HepG2 (cell line): ENCODE measurements at regions not wholly inside any gene's neighbourhood (a gene's known extent, or its start where the extent isn't known, plus 50 kb on each side); places are given as distances from the start of the nearest gene placed in this dataset.
A peak's percentile ranks its signal among the peaks of the same experiment; 100 is the strongest.

Experiments
- ATAC-seq: fragments of 200-7000 bp; cut with Tn5 transposase; 3 replicates; pipeline ENCODE4 v1.9.1; 2020; ENCODE audit warnings: mild to moderate bottlenecking, moderate library complexity
- BruUV-seq: library from RNA; stranded (reverse); fragments of 400-500 nt; replicated peaks from 2 replicates; lab custom pipeline; 2021; lab: Mats Ljungman, UMichigan
- CTCF ChIA-PET: fragments of 300-600 bp; formaldehyde crosslinking; extraction: SDS; loops from one replicate; lab custom pipeline; 2021; ENCODE audit warnings: low total read pairs, inconsistent platforms, low intra/inter-chr PET ratio; lab: Yijun Ruan, JAX
- POLR2A ChIA-PET: fragments of 350-600 bp; sonication (Branson Sonifier 250); formaldehyde crosslinking; loops from one replicate; lab custom pipeline; 2020; ENCODE audit warnings: antibody characterized with exemption, inconsistent platforms; lab: Yijun Ruan, JAX
- DNase-seq: peaks from one replicate; pipeline ENCODE4 v3.0.0-alpha.2; 2015; ENCODE audit warnings: low spot score
- FAIRE-seq: peaks from 3 replicates; lab custom pipeline; 2011; peaks lifted over from hg19 to GRCh38; lab: Jason Lieb, UNC
- H2AFZ ChIP-seq: one replicate; pipeline ENCODE4 v1.6.1; 2011; ENCODE audit warnings: low read length, inconsistent platforms
- H3K27ac ChIP-seq: fragments of 300-600 bp; 3 replicates; pipeline ENCODE4 v1.8.0; 2011; ENCODE audit warnings: mixed run types, mild to moderate bottlenecking, mixed read lengths, low read length, inconsistent platforms; ENCODE audit not compliant: insufficient read depth; ENCODE audit errors: extremely low read length
- H3K27me3 ChIP-seq, 2 experiments: fragments of 200-600 bp in 1 of 2; 2 replicates in 1 of 2; 3 replicates in 1 of 2; pipeline versions ENCODE4 v1.6.0 to v1.8.0; 2011; ENCODE audit warnings: low read length in 2 of 2, mild to moderate bottlenecking in 2 of 2, moderate library complexity in 2 of 2, inconsistent platforms in 1 of 2; ENCODE audit not compliant: insufficient read depth in 2 of 2, control insufficient read depth in 1 of 2
- H3K36me3 ChIP-seq, 2 experiments: fragments of 200-600 bp in 1 of 2; replicated peaks in 1 of 2; 2 replicates in 1 of 2; 3 replicates in 1 of 2; pipeline versions ENCODE4 v1.5.1 to v1.8.0; 2011; ENCODE audit warnings: low read length in 2 of 2, inconsistent platforms in 1 of 2; ENCODE audit not compliant: insufficient read depth in 2 of 2, control insufficient read depth in 1 of 2
- H3K4me1 ChIP-seq: 2 replicates; pipeline ENCODE4 v1.5.1; 2012; ENCODE audit warnings: low read length, inconsistent platforms; ENCODE audit not compliant: insufficient read depth
- H3K4me2 ChIP-seq: 2 replicates; pipeline ENCODE4 v1.6.0; 2011; ENCODE audit warnings: low read depth, low read length, inconsistent platforms
- H3K4me3 ChIP-seq, 3 experiments: fragments of 200-600 bp in 1 of 3; sonication (generic), shearing (Covaris generic) in 1 of 3; replicated peaks in 1 of 3; 2 replicates each; pipeline ENCODE4 v1.5.1; 2011 to 2016; ENCODE audit warnings: low read length in 3 of 3, inconsistent platforms in 2 of 3, low read depth in 2 of 3, mild to moderate bottlenecking in 2 of 3, control low read depth in 1 of 3, mixed read lengths in 1 of 3; ENCODE audit not compliant: insufficient read depth in 1 of 3
- H3K79me2 ChIP-seq: one replicate; pipeline ENCODE4 v1.6.1; 2011; ENCODE audit warnings: low read length, inconsistent platforms; ENCODE audit not compliant: insufficient read depth
- H3K9ac ChIP-seq: 2 replicates; pipeline ENCODE4 v1.6.0; 2011; ENCODE audit warnings: mild to moderate bottlenecking, low read depth, low read length, inconsistent platforms; ENCODE audit not compliant: insufficient read depth
- H3K9me3 ChIP-seq: 2 replicates; pipeline ENCODE4 v1.5.1; 2012; ENCODE audit warnings: mild to moderate bottlenecking, low read length
- H4K20me1 ChIP-seq: 2 replicates; pipeline ENCODE4 v1.6.0; 2011; ENCODE audit warnings: inconsistent platforms, mild to moderate bottlenecking, low read length, moderate library complexity; ENCODE audit not compliant: insufficient read depth
- FOXP1 ChIP-seq, 2 experiments: fragments of 450-650 bp in 1 of 2; IDR thresholded peaks; 2 replicates each; pipeline ENCODE4 v1.6.1; 2017 to 2018; ENCODE audit warnings: antibody characterized with exemption in 1 of 2
- GMEB1 ChIP-seq: sonication (generic); formaldehyde crosslinking; IDR thresholded peaks from 2 replicates; pipeline ENCODE4 v1.5.1; 2020; ENCODE audit warnings: missing genetic modification reagents, mild to moderate bottlenecking, borderline replicate concordance
- MAFF ChIP-seq: IDR thresholded peaks from 2 replicates; pipeline ENCODE4 v1.6.1; 2011; ENCODE audit warnings: low read depth, low read length, improper control_type of control experiment
- MAFK ChIP-seq, 2 experiments: IDR thresholded peaks in 1 of 2; conservative IDR thresholded peaks in 1 of 2; 2 replicates each; pipeline ENCODE4 v1.6.1; 2011; ENCODE audit warnings: improper control_type of control experiment in 2 of 2, low read length in 2 of 2
- MED1 ChIP-seq: sonication (generic); formaldehyde crosslinking; IDR thresholded peaks from 2 replicates; pipeline ENCODE4 v1.4.0; 2020; ENCODE audit warnings: missing genetic modification reagents
- MTF2 ChIP-seq: sonication (generic); formaldehyde crosslinking; IDR thresholded peaks from 2 replicates; pipeline ENCODE4 v1.5.0; 2020; ENCODE audit warnings: missing genetic modification reagents, borderline replicate concordance
- POLR2G ChIP-seq: fragments of 200-400 bp; formaldehyde crosslinking; IDR thresholded peaks from 2 replicates; pipeline ENCODE4 v1.6.1; 2018; ENCODE audit warnings: mild to moderate bottlenecking, low read depth, low read length, moderate library complexity
- RAD51 ChIP-seq: fragments of 450-650 bp; IDR thresholded peaks from 2 replicates; pipeline ENCODE4 v1.6.1; 2016; ENCODE audit warnings: borderline replicate concordance
- TGIF2 ChIP-seq: IDR thresholded peaks from 2 replicates; pipeline ENCODE4 v1.6.1; 2016; ENCODE audit warnings: control low read depth, missing compliant biosample characterization
- WGBS: methylation state at CpG from one replicate; pipeline ENCODE4 v1.1.6; 2017; ENCODE audit warnings: low lambda C conversion rate; 5-methylcytosine and 5-hydroxymethylcytosine counted together
- in situ Hi-C: cut with HindIII; loops from 2 replicates; pipeline ENCODE4 v1.10.0; 2017; ENCODE audit warnings: low pct_unique_long_range_greater_than_20kb; ENCODE audit not compliant: extremely low pct_ligation_motif_present
- intact Hi-C: fragments of 100-400 bp; cut with micrococcal nuclease; formaldehyde crosslinking; loops from one replicate; pipeline ENCODE4 v1.10.0; 2022; ENCODE audit not compliant: unreplicated experiment
- TF ChIP-seq, protein P1 (sequence below): sonication (generic); formaldehyde crosslinking; IDR thresholded peaks from 2 replicates; pipeline ENCODE4 v1.8.0; 2022; ENCODE audit warnings: missing genetic modification reagents, mild to moderate bottlenecking, borderline replicate concordance
- TF ChIP-seq, protein P2 (sequence below): sonication (generic); formaldehyde crosslinking; IDR thresholded peaks from 2 replicates; pipeline ENCODE4 v1.4.0; 2020; ENCODE audit warnings: mild to moderate bottlenecking, missing genetic modification reagents

DNA sequence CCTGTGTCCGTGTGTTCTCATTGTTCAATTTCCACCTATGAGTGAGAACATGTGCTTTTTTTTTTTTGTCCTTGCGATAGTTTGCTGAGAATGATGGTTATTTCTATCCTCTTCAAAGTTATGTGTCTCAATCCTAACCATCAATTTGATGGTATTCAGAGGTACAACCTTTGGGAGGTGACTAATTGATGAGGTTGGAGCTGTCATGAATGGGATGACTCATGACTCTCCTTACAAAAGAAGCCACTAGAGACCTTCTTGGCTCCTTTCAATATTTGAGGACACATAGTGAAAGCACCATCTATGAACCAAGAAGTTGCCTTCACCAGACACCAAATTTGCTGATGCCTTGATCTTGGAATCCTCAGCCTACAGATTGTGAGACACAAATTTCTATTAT, 677.1 kb upstream of the DDX18 start:
- Histone ChIP-seq H3K27me3 (no peaks in the 10 kb centered on the region), H3K4me3 (no peak overlapping the region), H3K79me2 (no peaks in the 10 kb centered on the region), H3K4me2 (no peak overlapping the region), H3K4me1 (no peaks in the 10 kb centered on the region), H2AFZ (no peak overlapping the region), H3K27ac (no peak overlapping the region)
- no TSS peak for BruUV-seq
- in situ Hi-C loops, result no loop called here
- no peak for DNase-seq
- WGBS, result 1% methylated on average over 2 of the region's 2 CpGs
- POLR2A ChIA-PET, result no interaction called here
- CTCF ChIA-PET, result no interaction called here
- no peak for ATAC-seq
- TF ChIP-seq TGIF2 (CRISPR knock-in tag), result no peak
- no peak for TF ChIP-seq MED1 (CRISPR knock-in tag)
- TF ChIP-seq, protein P1, sequence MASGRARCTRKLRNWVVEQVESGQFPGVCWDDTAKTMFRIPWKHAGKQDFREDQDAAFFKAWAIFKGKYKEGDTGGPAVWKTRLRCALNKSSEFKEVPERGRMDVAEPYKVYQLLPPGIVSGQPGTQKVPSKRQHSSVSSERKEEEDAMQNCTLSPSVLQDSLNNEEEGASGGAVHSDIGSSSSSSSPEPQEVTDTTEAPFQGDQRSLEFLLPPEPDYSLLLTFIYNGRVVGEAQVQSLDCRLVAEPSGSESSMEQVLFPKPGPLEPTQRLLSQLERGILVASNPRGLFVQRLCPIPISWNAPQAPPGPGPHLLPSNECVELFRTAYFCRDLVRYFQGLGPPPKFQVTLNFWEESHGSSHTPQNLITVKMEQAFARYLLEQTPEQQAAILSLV, result no peak
- TF ChIP-seq, all 625 proteins: peak for 0
- H3K9ac ChIP-seq, result no peak overlapping the region
- intact Hi-C loops, result no loop called here
- peaks cover 65% of the 10 kb centered on the region for H3K9me3 ChIP-seq
- no peaks in the 10 kb centered on the region for H4K20me1 ChIP-seq
- FAIRE-seq, result no peak
- H3K36me3 ChIP-seq, result no peaks in the 10 kb centered on the region

- Histone ChIP-seq H3K9me3 (peaks cover 87% of the 10 kb centered on the region), H3K4me2 (no peak overlapping the region), H3K36me3 (no peaks in the 10 kb centered on the region), H3K27me3 (no peaks in the 10 kb centered on the region), H3K4me1 (no peaks in the 10 kb centered on the region), H3K79me2 (no peaks in the 10 kb centered on the region), H2AFZ (no peak overlapping the region), H3K27ac (no peak overlapping the region), H3K9ac (no peak overlapping the region), H3K4me3 (no peak overlapping the region), H4K20me1 (no peaks in the 10 kb centered on the region)
- TF ChIP-seq MAFK (conservative IDR thresholded peaks at IDR 0.05 in 1 of 2, IDR thresholded peaks at IDR 0.05 in 1 of 2; ENCODE audit: low read length in 2 of 2) (peak; percentile 21 to 51; a peak in 2 of 4 replicates), FOXP1 (IDR thresholded peaks at IDR 0.05) (no peak), FOXP1 (CRISPR knock-in tag; IDR thresholded peaks at IDR 0.05) (no peak), RAD51 (peak; percentile 80; the same call in 1 of the 2 replicates), GMEB1 (CRISPR knock-in tag) (no peak), POLR2G (no peak), MAFF (peak; percentile 39; the same call in 1 of the 2 replicates), MTF2 (CRISPR knock-in tag) (no peak)
- TF ChIP-seq, protein P2, sequence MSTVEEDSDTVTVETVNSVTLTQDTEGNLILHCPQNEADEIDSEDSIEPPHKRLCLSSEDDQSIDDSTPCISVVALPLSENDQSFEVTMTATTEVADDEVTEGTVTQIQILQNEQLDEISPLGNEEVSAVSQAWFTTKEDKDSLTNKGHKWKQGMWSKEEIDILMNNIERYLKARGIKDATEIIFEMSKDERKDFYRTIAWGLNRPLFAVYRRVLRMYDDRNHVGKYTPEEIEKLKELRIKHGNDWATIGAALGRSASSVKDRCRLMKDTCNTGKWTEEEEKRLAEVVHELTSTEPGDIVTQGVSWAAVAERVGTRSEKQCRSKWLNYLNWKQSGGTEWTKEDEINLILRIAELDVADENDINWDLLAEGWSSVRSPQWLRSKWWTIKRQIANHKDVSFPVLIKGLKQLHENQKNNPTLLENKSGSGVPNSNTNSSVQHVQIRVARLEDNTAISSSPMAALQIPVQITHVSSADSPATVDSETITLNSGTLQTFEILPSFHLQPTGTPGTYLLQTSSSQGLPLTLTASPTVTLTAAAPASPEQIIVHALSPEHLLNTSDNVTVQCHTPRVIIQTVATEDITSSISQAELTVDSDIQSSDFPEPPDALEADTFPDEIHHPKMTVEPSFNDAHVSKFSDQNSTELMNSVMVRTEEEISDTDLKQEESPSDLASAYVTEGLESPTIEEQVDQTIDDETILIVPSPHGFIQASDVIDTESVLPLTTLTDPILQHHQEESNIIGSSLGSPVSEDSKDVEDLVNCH (CRISPR knock-in tag), result no peak
- CTCF ChIA-PET, result no interaction called here
- ATAC-seq (no peak), DNase-seq (no peak), FAIRE-seq (no peak)
- in situ Hi-C loops (no loop called here), intact Hi-C loops (no loop called here)
- 0% methylated on average over 2 of the region's 2 CpGs for WGBS
- POLR2A ChIA-PET, result no interaction called here
- no TSS peak for BruUV-seq
Observed at GRCh38 chr2:117169036-117169765, 645.3 kb upstream of the DDX18 start.
